ENCODE measurements at regions not wholly inside any gene's neighbourhood (a gene's known extent, or its start where the extent isn't known, plus 50 kb on each side); places are given as distances from the start of the nearest gene placed in this dataset.

- Mint-ChIP-seq H3K36me3 (ENCODE audit: low read depth) (no peaks in the 10 kb centered on the region), H3K27ac (no peak overlapping the region), H3K4me1 (no peaks in the 10 kb centered on the region), H3K27me3 (ENCODE audit: insufficient read depth) (no peaks in the 10 kb centered on the region), H3K9me3 (no peaks in the 10 kb centered on the region), H3K4me3 (no peak overlapping the region)
- Histone ChIP-seq H3K9me3 (ENCODE audit: control insufficient read depth, low read length) (no peaks in the 10 kb centered on the region), H3K4me1 (ENCODE audit: control insufficient read depth, insufficient read depth, low read length) (no peaks in the 10 kb centered on the region), H3K27me3 (ENCODE audit: control insufficient read depth, insufficient read depth, low read length, poor library complexity, severe bottlenecking) (no peaks in the 10 kb centered on the region), H3K27ac (ENCODE audit: low read depth, low read length) (no peak overlapping the region), H3K4me3 (ENCODE audit: low read length) (no peak overlapping the region), H3K9ac (ENCODE audit: extremely low read depth, low read length, poor library complexity, severe bottlenecking) (no peak overlapping the region), H3K36me3 (ENCODE audit: control insufficient read depth, insufficient read depth, low read length) (no peaks in the 10 kb centered on the region)
- TF ChIP-seq CTCF (conservative IDR thresholded peaks at IDR 0.05): no peak
- DNase-seq: no peak
- WGBS, 2 experiments (ENCODE audit: insufficient coverage in 1 of 2, insufficient read length in 1 of 2): 92% methylated on average over 5 of the region's 5 CpGs; no CpG with 5 or more reads in 1 of the 2 experiments
Measured at GRCh38 chr5:8861764-8862163, 684.1 kb downstream of the SEMA5A start.

GRCh38 chr5:8864053-8864452 lies 681.8 kb downstream of the SEMA5A start:
- Mint-ChIP-seq H3K36me3 (ENCODE audit: low read depth) (no peaks in the 10 kb centered on the region), H3K4me3 (no peak overlapping the region), H3K4me1 (no peaks in the 10 kb centered on the region), H3K9me3 (no peaks in the 10 kb centered on the region), H3K27me3 (ENCODE audit: insufficient read depth) (no peaks in the 10 kb centered on the region), H3K27ac (no peak overlapping the region)
- Histone ChIP-seq H3K27ac (ENCODE audit: low read depth, low read length) (no peak overlapping the region), H3K9me3 (ENCODE audit: control insufficient read depth, low read length) (no peaks in the 10 kb centered on the region), H3K9ac (ENCODE audit: extremely low read depth, low read length, poor library complexity, severe bottlenecking) (no peak overlapping the region), H3K4me1 (ENCODE audit: control insufficient read depth, insufficient read depth, low read length) (no peaks in the 10 kb centered on the region), H3K36me3 (ENCODE audit: control insufficient read depth, insufficient read depth, low read length) (no peaks in the 10 kb centered on the region), H3K4me3 (ENCODE audit: low read length) (no peak overlapping the region), H3K27me3 (ENCODE audit: control insufficient read depth, insufficient read depth, low read length, poor library complexity, severe bottlenecking) (no peaks in the 10 kb centered on the region)
- TF ChIP-seq CTCF (conservative IDR thresholded peaks at IDR 0.05): peak; percentile 86
- 51 to 60% methylated on average over 3 to 4 of the region's 4 CpGs for WGBS, 2 experiments (ENCODE audit: insufficient coverage in 1 of 2, insufficient read length in 1 of 2)
- peak; percentile 86 for DNase-seq

- 79 to 84% methylated on average over 4 to 5 of the region's 5 CpGs for WGBS, 2 experiments (ENCODE audit: insufficient coverage in 1 of 2, insufficient read length in 1 of 2)
- Histone ChIP-seq H3K36me3 (ENCODE audit: control insufficient read depth, insufficient read depth, low read length) (no peaks in the 10 kb centered on the region), H3K9me3 (ENCODE audit: control insufficient read depth, low read length) (no peaks in the 10 kb centered on the region), H3K9ac (ENCODE audit: extremely low read depth, low read length, poor library complexity, severe bottlenecking) (no peak overlapping the region), H3K4me1 (ENCODE audit: control insufficient read depth, insufficient read depth, low read length) (no peaks in the 10 kb centered on the region), H3K27ac (ENCODE audit: low read depth, low read length) (no peak overlapping the region), H3K27me3 (ENCODE audit: control insufficient read depth, insufficient read depth, low read length, poor library complexity, severe bottlenecking) (no peaks in the 10 kb centered on the region), H3K4me3 (ENCODE audit: low read length) (no peak overlapping the region)
- no peaks in the 10 kb centered on the region for H3K9me3 Mint-ChIP-seq
- H3K27me3 Mint-ChIP-seq (ENCODE audit: insufficient read depth): no peaks in the 10 kb centered on the region
- no peaks in the 10 kb centered on the region for H3K4me1 Mint-ChIP-seq
- TF ChIP-seq CTCF (conservative IDR thresholded peaks at IDR 0.05): no peak
- no peaks in the 10 kb centered on the region for H3K36me3 Mint-ChIP-seq (ENCODE audit: low read depth)
- no peak overlapping the region for H3K27ac Mint-ChIP-seq
- H3K4me3 Mint-ChIP-seq: no peak overlapping the region
- DNase-seq: no peak
Measured at GRCh38 chr5:8865266-8865665, 680.6 kb downstream of the SEMA5A start.

Data from endodermal cell (in vitro differentiated cells).